Loucy (cell line): ENCODE measurements at regions not wholly inside any gene's neighbourhood (a gene's known extent, or its start where the extent isn't known, plus 50 kb on each side); places are given as distances from the start of the nearest gene placed in this dataset.

ENCODE experiments used
- EZH2phosphoT487 ChIP-seq: fragments of 200-600 bp; IDR thresholded peaks from 2 replicates; pipeline ENCODE4 v1.6.1; 2018; ENCODE audit warnings: antibody characterized with exemption, mild to moderate bottlenecking, moderate library complexity, borderline replicate concordance
- TF ChIP-seq, protein P1 (sequence below): fragments of 200-600 bp; sonication (generic); conservative IDR thresholded peaks from 2 replicates; pipeline ENCODE4 v1.5.1; 2014; ENCODE audit warnings: mild to moderate bottlenecking, antibody characterized with exemption, low read length

DNA sequence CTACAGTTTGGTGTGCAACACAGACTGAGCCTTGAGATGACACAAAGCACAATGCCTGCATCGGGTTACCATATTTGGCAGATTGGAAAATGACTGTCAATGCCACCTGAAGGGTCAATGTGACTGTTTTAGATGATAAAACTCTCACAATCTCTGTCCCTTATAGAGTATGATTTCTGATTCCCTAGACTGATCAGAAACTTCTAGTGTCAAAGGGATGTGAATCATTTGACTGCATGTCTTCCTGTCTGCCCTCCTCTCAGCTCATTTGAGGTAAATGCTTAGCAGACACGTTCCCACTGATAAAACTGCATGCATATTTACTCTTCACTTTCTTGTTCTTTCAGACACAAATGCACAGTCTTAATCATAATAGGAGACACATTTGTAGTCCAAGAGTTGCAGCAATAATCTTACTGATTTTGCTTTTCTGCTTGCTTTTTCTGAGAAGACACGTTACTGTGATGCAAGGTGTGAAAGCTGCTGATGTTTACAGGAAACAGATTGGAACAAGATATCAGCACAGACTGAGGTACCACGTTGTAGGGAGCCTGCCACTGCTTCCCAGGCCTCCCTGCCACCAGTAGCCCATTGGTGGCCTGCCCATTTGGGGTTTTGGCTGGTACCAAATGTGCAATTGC lies 77.8 kb downstream of the GCNT4 start:
- TF ChIP-seq, protein P1, sequence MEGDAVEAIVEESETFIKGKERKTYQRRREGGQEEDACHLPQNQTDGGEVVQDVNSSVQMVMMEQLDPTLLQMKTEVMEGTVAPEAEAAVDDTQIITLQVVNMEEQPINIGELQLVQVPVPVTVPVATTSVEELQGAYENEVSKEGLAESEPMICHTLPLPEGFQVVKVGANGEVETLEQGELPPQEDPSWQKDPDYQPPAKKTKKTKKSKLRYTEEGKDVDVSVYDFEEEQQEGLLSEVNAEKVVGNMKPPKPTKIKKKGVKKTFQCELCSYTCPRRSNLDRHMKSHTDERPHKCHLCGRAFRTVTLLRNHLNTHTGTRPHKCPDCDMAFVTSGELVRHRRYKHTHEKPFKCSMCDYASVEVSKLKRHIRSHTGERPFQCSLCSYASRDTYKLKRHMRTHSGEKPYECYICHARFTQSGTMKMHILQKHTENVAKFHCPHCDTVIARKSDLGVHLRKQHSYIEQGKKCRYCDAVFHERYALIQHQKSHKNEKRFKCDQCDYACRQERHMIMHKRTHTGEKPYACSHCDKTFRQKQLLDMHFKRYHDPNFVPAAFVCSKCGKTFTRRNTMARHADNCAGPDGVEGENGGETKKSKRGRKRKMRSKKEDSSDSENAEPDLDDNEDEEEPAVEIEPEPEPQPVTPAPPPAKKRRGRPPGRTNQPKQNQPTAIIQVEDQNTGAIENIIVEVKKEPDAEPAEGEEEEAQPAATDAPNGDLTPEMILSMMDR, result no peak
- TF ChIP-seq EZH2phosphoT487, result no peak
